NCI-H345 (cell line): ENCODE measurements at regions not wholly inside any gene's neighbourhood (a gene's known extent, or its start where the extent isn't known, plus 50 kb on each side); places are given as distances from the start of the nearest gene placed in this dataset.
"Not testable (repeated sequence)": the region's sequence is repeated elsewhere in the genome, so short reads cannot be mapped to it uniquely, and the experiment has no call there.

Source experiments
- DNase-seq: peaks from one replicate; lab custom pipeline; 2025; lab: John Stamatoyannopoulos, UW

GRCh38 chr2:71922499-71923142 is 225.0 kb downstream of the CYP26B1 start:
- no peak for DNase-seq

- no peak for DNase-seq
These were observed 225.6 kb downstream of the CYP26B1 start for GRCh38 chr2:71922091-71922490.

- DNase-seq: not testable (repeated sequence)
These were observed 226.8 kb downstream of the CYP26B1 start for GRCh38 chr2:71920819-71921218.

- no peak for DNase-seq
These were observed 228.0 kb downstream of the CYP26B1 start for GRCh38 chr2:71919708-71920107.

- DNase-seq: no peak
These were observed 237.4 kb downstream of the CYP26B1 start for GRCh38 chr2:71910277-71910676.

GRCh38 chr2:71908798-71909197 is 238.9 kb downstream of the CYP26B1 start:
- DNase-seq: no peak

GRCh38 chr2:71907503-71907902 is 240.2 kb downstream of the CYP26B1 start:
- DNase-seq: no peak

GRCh38 chr2:71906357-71906973 is 241.2 kb downstream of the CYP26B1 start:
- DNase-seq: no peak

GRCh38 chr2:71905205-71905604 is 242.5 kb downstream of the CYP26B1 start:
- no peak for DNase-seq

- no peak for DNase-seq
These were observed 243.8 kb downstream of the CYP26B1 start for GRCh38 chr2:71903841-71904240.

- DNase-seq: no peak
These were observed 246.2 kb downstream of the CYP26B1 start for GRCh38 chr2:71901466-71901865.

- no peak for DNase-seq
These were observed 248.6 kb downstream of the CYP26B1 start for GRCh38 chr2:71898851-71899681.

GRCh38 chr2:71898375-71898774 is 249.3 kb downstream of the CYP26B1 start:
- no peak for DNase-seq

- DNase-seq: no peak
These were observed 249.8 kb downstream of the CYP26B1 start for GRCh38 chr2:71897836-71898235.

GRCh38 chr2:71897137-71897480 is 250.6 kb downstream of the CYP26B1 start:
- DNase-seq: no peak

GRCh38 chr2:71896385-71897136 is 251.1 kb downstream of the CYP26B1 start:
- no peak for DNase-seq

- no peak for DNase-seq
These were observed 252.1 kb downstream of the CYP26B1 start for GRCh38 chr2:71895320-71896161.

GRCh38 chr2:71894261-71894660 is 253.4 kb downstream of the CYP26B1 start:
- DNase-seq: no peak

- DNase-seq: no peak
These were observed 254.0 kb downstream of the CYP26B1 start for GRCh38 chr2:71893646-71894045.

GRCh38 chr2:71892896-71893295 is 254.8 kb downstream of the CYP26B1 start:
- DNase-seq: no peak

GRCh38 chr2:71892423-71892730 is 255.3 kb downstream of the CYP26B1 start:
- DNase-seq: no peak
